ENCODE measurements at regions not wholly inside any gene's neighbourhood (a gene's known extent, or its start where the extent isn't known, plus 50 kb on each side); places are given as distances from the start of the nearest gene placed in this dataset.

GRCh38 chr9:108205276-108205675, 650.5 kb downstream of the ACTL7B start:
- H4K20me1 ChIP-seq (ENCODE audit: insufficient read depth, low read length): no peaks in the 10 kb centered on the region
- no peaks in the 10 kb centered on the region for H3K27me3 ChIP-seq (ENCODE audit: control insufficient read depth in 2 of 2, insufficient read depth in 2 of 2, low read length in 2 of 2)
- H3K9ac ChIP-seq (ENCODE audit: insufficient read depth, low read length, poor library complexity, severe bottlenecking): no peak overlapping the region
- no peak overlapping the region for H3K27ac Mint-ChIP-seq
- H3K79me2 ChIP-seq (ENCODE audit: insufficient read depth, low read length): no peaks in the 10 kb centered on the region
- DNase-seq: no peak
- intact Hi-C loops (cut with micrococcal nuclease): no loop called here
- no peak overlapping the region for H3K4me3 ChIP-seq (replicated peaks in 1 of 3; ENCODE audit: low read depth in 2 of 3, low read length in 3 of 3)
- H3K27ac ChIP-seq (ENCODE audit: low read depth in 1 of 2, low read length in 2 of 2): no peak overlapping the region
- H3K36me3 Mint-ChIP-seq: peaks cover 0 to 2% of the 10 kb centered on the region in 2 donors
- H3K27me3 Mint-ChIP-seq (ENCODE audit: low read depth in 3 of 3): peaks cover 0 to 2% (median 0%) of the 10 kb centered on the region in 3 donors
- no peaks in the 10 kb centered on the region for H3K9me3 ChIP-seq (replicated peaks in 1 of 2; ENCODE audit: control insufficient read depth in 1 of 2, insufficient read depth in 1 of 2, low read length in 2 of 2)
- no peak overlapping the region for H3K4me2 ChIP-seq (replicated peaks; ENCODE audit: extremely low read depth, low read length, poor library complexity, severe bottlenecking)
- H3K36me3 ChIP-seq (replicated peaks in 1 of 2; ENCODE audit: control insufficient read depth in 1 of 2, insufficient read depth in 2 of 2, low read length in 2 of 2): no peaks in the 10 kb centered on the region
- peaks cover 4 to 19% (median 8%) of the 10 kb centered on the region in 7 donors for H3K9me3 Mint-ChIP-seq
- H3K4me3 Mint-ChIP-seq: no peak overlapping the region
- H2AFZ ChIP-seq (ENCODE audit: insufficient read depth, low read depth, low read length, poor library complexity, severe bottlenecking): no peak overlapping the region
- H3K4me1 Mint-ChIP-seq: no peaks in the 10 kb centered on the region
- H3K4me1 ChIP-seq (ENCODE audit: control insufficient read depth in 1 of 2, insufficient read depth in 2 of 2, low read length in 2 of 2): no peaks in the 10 kb centered on the region
- no peak for TF ChIP-seq CTCF (IDR thresholded peaks at IDR 0.05)

GRCh38 chr9:108197899-108198298, 657.9 kb downstream of the ACTL7B start:
- H3K4me2 ChIP-seq (replicated peaks; ENCODE audit: extremely low read depth, low read length, poor library complexity, severe bottlenecking): no peak overlapping the region
- H3K4me3 ChIP-seq (replicated peaks in 1 of 3; ENCODE audit: low read depth in 2 of 3, low read length in 3 of 3): no peak overlapping the region
- H3K27ac ChIP-seq (ENCODE audit: low read depth in 1 of 2, low read length in 2 of 2): no peak overlapping the region
- H3K27ac Mint-ChIP-seq: no peak overlapping the region
- peaks cover 5% of the 10 kb centered on the region for H3K4me1 Mint-ChIP-seq
- H3K9ac ChIP-seq (ENCODE audit: insufficient read depth, low read length, poor library complexity, severe bottlenecking): no peak overlapping the region
- no peaks in the 10 kb centered on the region for H3K79me2 ChIP-seq (ENCODE audit: insufficient read depth, low read length)
- TF ChIP-seq CTCF (IDR thresholded peaks at IDR 0.05): no peak
- H3K4me3 Mint-ChIP-seq: no peak overlapping the region
- H3K36me3 Mint-ChIP-seq: peaks cover 1 to 2% of the 10 kb centered on the region in 2 donors
- peaks cover 0 to 4% of the 10 kb centered on the region in 2 donors for H3K9me3 ChIP-seq (replicated peaks in 1 of 2; ENCODE audit: control insufficient read depth in 1 of 2, insufficient read depth in 1 of 2, low read length in 2 of 2)
- WGBS (ENCODE audit: insufficient coverage): 100% methylated on average over 1 of the region's 1 CpG
- no peak overlapping the region for H2AFZ ChIP-seq (ENCODE audit: insufficient read depth, low read depth, low read length, poor library complexity, severe bottlenecking)
- no peaks in the 10 kb centered on the region for H3K4me1 ChIP-seq (ENCODE audit: control insufficient read depth in 1 of 2, insufficient read depth in 2 of 2, low read length in 2 of 2)
- intact Hi-C loops (cut with micrococcal nuclease): no loop called here
- H3K36me3 ChIP-seq (replicated peaks in 1 of 2; ENCODE audit: control insufficient read depth in 1 of 2, insufficient read depth in 2 of 2, low read length in 2 of 2): no peaks in the 10 kb centered on the region
- H3K27me3 Mint-ChIP-seq (ENCODE audit: low read depth in 3 of 3): peaks cover 0 to 4% (median 3%) of the 10 kb centered on the region in 3 donors
- peaks cover 13 to 24% (median 19%) of the 10 kb centered on the region in 7 donors for H3K9me3 Mint-ChIP-seq
- no peaks in the 10 kb centered on the region for H4K20me1 ChIP-seq (ENCODE audit: insufficient read depth, low read length)
- no peaks in the 10 kb centered on the region for H3K27me3 ChIP-seq (ENCODE audit: control insufficient read depth in 2 of 2, insufficient read depth in 2 of 2, low read length in 2 of 2)
- DNase-seq: no peak

Data from CD14-positive monocyte (primary cell).